ENCODE measurements at regions not wholly inside any gene's neighbourhood (a gene's known extent, or its start where the extent isn't known, plus 50 kb on each side); places are given as distances from the start of the nearest gene placed in this dataset.

GRCh38 chr3:22063500-22063899 lies 312.5 kb upstream of the ZNF385D start:
- no peak for TF ChIP-seq ATF6 (CRISPR knock-in tag; IDR thresholded peaks at IDR 0.05)
- TF ChIP-seq POLR2A (conservative IDR thresholded peaks at IDR 0.05), result no peak
- no peak for TF ChIP-seq SNAPC5 (CRISPR knock-in tag; IDR thresholded peaks at IDR 0.05)
- TF ChIP-seq POLR3A (IDR thresholded peaks at IDR 0.05; ENCODE audit: borderline replicate concordance, extremely low read depth, insufficient read depth, insufficient read length), result no peak
- TF ChIP-seq STAT6 (CRISPR knock-in tag; IDR thresholded peaks at IDR 0.05), result no peak
- no peak for TF ChIP-seq RFX5 (IDR thresholded peaks at IDR 0.05; ENCODE audit: low read depth, low read length)
- no peak for TF ChIP-seq E2F8 (IDR thresholded peaks at IDR 0.05; ENCODE audit: low read depth, partially characterized antibody)
